Fibroblast of villous mesenchyme (primary cell): ENCODE measurements at regions not wholly inside any gene's neighbourhood (a gene's known extent, or its start where the extent isn't known, plus 50 kb on each side); places are given as distances from the start of the nearest gene placed in this dataset.

ENCODE experiments used
- DNase-seq: peaks from one replicate; pipeline ENCODE4 v3.0.0-alpha.2; 2010; ENCODE audit warnings: low read depth
- H3K4me3 ChIP-seq: 2 replicates; pipeline ENCODE4 v1.5.1; 2011; ENCODE audit warnings: low read depth, mild to moderate bottlenecking, low read length
- TF ChIP-seq, protein P1 (sequence below): IDR thresholded peaks from 2 replicates; pipeline ENCODE4 v1.5.1; 2012; ENCODE audit warnings: low read depth, mild to moderate bottlenecking, low read length; ENCODE audit not compliant: insufficient read depth

DNA sequence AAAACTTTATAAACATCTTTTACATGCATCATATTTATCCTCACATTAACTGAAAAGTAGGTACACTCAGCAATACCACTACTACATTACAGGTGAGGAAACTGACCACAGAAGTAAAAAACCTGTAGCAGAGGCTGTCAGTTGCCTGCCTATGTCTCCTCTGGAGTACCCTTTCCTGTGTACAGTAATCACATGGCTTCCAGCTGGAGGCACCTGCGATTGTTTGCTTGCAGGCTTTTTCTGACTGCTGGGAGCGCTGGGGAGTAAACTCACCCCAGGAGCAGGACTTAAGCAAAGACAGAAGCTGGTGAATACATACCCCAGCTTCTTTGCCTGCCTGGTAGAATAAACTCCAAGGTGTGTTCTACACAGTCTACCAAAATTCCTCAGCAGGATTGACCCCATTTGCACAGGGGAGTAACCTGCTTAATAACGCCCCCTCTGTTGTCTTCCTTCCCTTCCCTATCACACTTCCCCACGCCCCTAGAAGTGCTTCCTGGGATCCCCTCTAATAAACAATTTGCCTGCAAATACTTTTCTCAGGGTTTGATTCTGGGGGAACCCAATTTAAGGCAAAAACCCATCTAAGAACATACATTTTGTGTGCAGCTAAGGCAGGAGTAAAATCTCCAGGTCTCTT lies 138.9 kb downstream of the PTH2R start:
- TF ChIP-seq, protein P1, sequence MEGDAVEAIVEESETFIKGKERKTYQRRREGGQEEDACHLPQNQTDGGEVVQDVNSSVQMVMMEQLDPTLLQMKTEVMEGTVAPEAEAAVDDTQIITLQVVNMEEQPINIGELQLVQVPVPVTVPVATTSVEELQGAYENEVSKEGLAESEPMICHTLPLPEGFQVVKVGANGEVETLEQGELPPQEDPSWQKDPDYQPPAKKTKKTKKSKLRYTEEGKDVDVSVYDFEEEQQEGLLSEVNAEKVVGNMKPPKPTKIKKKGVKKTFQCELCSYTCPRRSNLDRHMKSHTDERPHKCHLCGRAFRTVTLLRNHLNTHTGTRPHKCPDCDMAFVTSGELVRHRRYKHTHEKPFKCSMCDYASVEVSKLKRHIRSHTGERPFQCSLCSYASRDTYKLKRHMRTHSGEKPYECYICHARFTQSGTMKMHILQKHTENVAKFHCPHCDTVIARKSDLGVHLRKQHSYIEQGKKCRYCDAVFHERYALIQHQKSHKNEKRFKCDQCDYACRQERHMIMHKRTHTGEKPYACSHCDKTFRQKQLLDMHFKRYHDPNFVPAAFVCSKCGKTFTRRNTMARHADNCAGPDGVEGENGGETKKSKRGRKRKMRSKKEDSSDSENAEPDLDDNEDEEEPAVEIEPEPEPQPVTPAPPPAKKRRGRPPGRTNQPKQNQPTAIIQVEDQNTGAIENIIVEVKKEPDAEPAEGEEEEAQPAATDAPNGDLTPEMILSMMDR, result no peak
- no peak for DNase-seq
- no peak overlapping the region for H3K4me3 ChIP-seq

DNA sequence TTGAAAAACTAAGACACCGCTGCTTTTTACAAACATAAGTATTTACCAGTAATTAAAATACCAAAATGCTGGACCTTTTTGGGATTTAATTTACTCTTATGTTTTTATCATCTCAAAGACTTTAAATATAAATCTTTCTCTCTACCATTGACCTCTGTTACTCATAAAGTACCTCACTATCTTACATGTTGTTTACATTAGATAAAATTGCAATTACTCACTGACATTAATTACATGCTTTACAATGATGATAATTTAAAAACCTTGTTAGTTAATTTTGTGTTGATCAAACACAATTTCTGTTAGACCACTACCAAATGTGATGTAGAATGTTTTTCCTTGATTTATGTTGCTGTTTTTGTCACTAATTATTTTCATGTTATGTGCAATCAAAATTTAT lies 139.5 kb downstream of the PTH2R start:
- TF ChIP-seq, protein P1, result no peak
- no peak overlapping the region for H3K4me3 ChIP-seq

DNA sequence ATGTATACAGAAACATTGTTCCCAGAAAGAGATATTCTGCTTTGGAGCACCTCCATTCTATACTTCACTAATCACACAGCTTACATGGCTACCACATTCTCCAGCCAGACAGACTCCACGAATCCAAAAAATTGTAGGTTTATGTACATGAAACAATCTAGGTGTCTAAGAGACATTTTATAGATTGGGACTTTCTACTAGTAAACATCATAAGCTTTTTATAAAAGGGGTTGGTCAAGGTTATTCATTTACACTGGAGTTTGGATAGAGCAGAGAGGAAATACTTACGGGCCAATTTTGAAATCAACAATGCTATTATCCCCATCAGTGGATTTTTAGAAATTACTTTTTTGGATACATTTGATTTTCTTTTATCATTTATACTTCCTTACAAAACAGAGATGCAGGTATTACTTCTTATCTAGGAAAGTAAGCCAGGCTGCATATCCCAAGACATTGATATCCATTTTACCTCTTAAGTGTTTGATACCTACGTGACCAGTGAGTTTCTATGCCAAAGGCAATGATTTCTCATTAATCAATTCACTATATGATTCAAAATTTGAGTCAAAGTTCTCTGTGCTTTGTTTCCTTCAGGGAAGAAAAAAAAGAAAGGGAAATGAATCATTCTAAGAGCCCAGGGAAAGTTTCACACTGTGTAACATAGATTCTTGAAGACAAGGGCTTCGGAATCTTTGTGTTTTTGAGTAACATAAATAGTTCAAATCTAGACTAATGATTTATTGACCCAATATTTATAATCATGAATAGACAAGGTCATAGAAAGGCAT lies 140.5 kb downstream of the PTH2R start:
- TF ChIP-seq, protein P1, result no peak

More for the DNA sequence above, 139.5 kb downstream of the PTH2R start:
- DNase-seq, result no peak

DNA sequence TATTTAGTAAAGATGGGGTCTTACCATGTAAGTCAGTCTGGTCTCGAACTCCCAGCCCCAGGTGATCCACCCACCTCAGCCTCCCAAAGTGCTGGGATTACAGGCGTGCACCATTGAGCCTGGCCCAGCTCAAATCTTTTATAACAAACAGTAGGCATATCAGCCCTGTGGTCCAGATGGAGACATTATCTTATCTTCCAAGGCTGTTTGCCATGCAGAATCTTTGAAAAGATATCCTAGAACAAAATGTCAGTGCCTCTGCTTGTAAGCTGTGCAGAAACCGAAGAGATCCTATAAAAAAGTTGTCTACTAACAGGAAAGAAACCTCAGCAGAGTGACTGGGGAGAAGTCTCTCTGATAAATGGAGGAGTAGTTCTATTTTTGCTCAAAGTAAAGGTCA lies 142.1 kb downstream of the PTH2R start:
- TF ChIP-seq, protein P1, result no peak
- no peak for DNase-seq

More for the DNA sequence above, 140.5 kb downstream of the PTH2R start:
- H3K4me3 ChIP-seq, result no peak overlapping the region
- no peak for DNase-seq

DNA sequence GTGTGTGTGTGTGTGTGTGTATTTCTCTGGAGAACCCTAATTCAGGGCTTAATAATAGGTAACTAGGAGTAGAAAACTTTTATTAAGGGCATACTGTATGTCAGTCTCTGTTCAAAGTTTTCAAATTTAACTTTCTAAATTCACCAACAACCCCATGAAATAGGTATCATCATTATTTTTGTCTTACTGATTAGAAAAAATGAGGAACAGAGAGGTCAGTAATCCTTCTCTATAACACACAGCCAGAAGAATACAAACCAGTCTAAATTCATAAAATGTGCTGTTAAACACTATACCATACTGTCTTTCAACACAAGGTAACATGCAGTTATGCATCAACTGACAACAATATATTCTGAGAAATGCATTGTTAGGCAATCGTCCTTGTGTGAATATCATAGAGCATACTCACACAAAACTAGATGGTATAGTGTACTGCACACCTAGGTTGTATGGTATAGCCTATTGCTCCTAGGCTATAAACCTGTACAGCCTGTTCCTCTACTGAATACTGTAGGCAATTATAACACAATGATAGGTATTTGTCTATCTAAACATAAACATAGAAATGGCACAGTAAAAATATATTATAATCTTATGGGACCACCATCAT lies 143.1 kb downstream of the PTH2R start:
- TF ChIP-seq, protein P1, result no peak
- DNase-seq, result no peak
- no peak overlapping the region for H3K4me3 ChIP-seq

More for the DNA sequence above, 142.1 kb downstream of the PTH2R start:
- no peak overlapping the region for H3K4me3 ChIP-seq

DNA sequence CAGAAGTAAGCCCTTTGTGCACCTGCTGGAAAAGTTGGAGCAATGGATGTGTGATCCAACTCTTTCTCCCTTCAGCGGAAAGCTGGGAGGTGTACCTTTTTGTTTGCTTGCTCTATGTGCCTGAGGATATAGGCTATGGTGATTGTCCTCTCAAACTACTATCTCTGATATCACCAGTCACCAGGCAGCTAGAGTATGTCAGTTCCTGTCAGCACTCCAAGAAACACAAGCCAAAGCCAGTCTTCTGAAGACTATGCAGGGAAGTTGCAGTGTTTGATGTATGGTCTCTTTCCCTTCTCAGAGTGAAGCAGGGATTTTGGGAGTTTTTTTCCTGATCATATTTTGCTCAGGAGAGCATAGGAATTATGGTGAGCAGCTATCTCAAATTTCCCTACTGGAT lies 146.4 kb downstream of the PTH2R start:
- no peak overlapping the region for H3K4me3 ChIP-seq
- no peak for DNase-seq
- TF ChIP-seq, protein P1, result no peak
